Esophagus squamous epithelium (tissue), 5 donors: ENCODE measurements at regions not wholly inside any gene's neighbourhood (a gene's known extent, or its start where the extent isn't known, plus 50 kb on each side); places are given as distances from the start of the nearest gene placed in this dataset.

Experiments used
- DNase-seq: peaks from one replicate; lab custom pipeline; 2025; lab: John Stamatoyannopoulos, UW
- H3K27ac ChIP-seq, 4 donors: fragments of 200-600 bp; sonication (generic); one replicate each; pipeline ENCODE4 v1.5.1; 2016 to 2019; ENCODE audit warnings: mild to moderate bottlenecking in 1 of 4
- H3K27me3 ChIP-seq, 4 donors: fragments of 200-600 bp; sonication (generic); 1 replicate in 3 of 4; 2 replicates in 1 of 4; pipeline versions ENCODE4 v1.5.1 to v1.6.0; 2017 to 2021; ENCODE audit warnings: antibody characterized with exemption in 1 of 4
- H3K36me3 ChIP-seq, 3 donors: fragments of 200-600 bp; sonication (generic); one replicate each; pipeline ENCODE4 v1.5.1; 2016 to 2019
- H3K4me1 ChIP-seq, 3 donors: fragments of 200-600 bp; sonication (generic); one replicate each; pipeline ENCODE4 v1.5.1; 2017 to 2019
- H3K4me3 ChIP-seq, 4 donors: fragments of 200-600 bp; sonication (generic); 1 replicate in 3 of 4; 2 replicates in 1 of 4; pipeline ENCODE4 v1.5.1; 2016 to 2019; ENCODE audit warnings: mild to moderate bottlenecking in 2 of 4, moderate library complexity in 1 of 4
- H3K9me3 ChIP-seq, 3 donors: fragments of 200-600 bp; sonication (generic); one replicate each; pipeline ENCODE4 v1.5.1; 2016 to 2019
- CTCF ChIP-seq, 6 experiments: fragments of 450-650 bp in 4 of 6; fragments of 200-600 bp in 2 of 6; sonication (generic) in 2 of 6; IDR thresholded peaks; one replicate each; pipeline ENCODE4 v1.5.1; 2016 to 2019; ENCODE audit warnings: antibody characterized with exemption in 6 of 6, mild to moderate bottlenecking in 4 of 6, moderate library complexity in 4 of 6
- POLR2A ChIP-seq, 4 donors: fragments of 450-650 bp; IDR thresholded peaks; one replicate each; pipeline ENCODE4 v1.6.1; 2017; ENCODE audit warnings: antibody characterized with exemption in 4 of 4, mild to moderate bottlenecking in 4 of 4, moderate library complexity in 3 of 4
- WGBS, 2 donors: methylation state at CpG; one replicate each; pipeline ENCODE4 v1.1.5; 2018; 5-methylcytosine and 5-hydroxymethylcytosine counted together
- intact Hi-C: fragments of 100-400 bp; cut with DNase I; formaldehyde crosslinking; loops from one replicate; pipeline ENCODE4 v1.15.0; 2022
- donor health status: DM: yes; HTN: yes; CAD: no.

GRCh38 chr16:65688301-65688700 is 566.4 kb upstream of the CDH11 start:
- H3K4me3 ChIP-seq: no peak overlapping the region
- intact Hi-C loops: no loop called here
- no peaks in the 10 kb centered on the region for H3K27me3 ChIP-seq
- DNase-seq: no peak
- no peaks in the 10 kb centered on the region for H3K4me1 ChIP-seq
- no peaks in the 10 kb centered on the region for H3K36me3 ChIP-seq
- TF ChIP-seq POLR2A (IDR thresholded peaks at IDR 0.05) (no peak), CTCF (IDR thresholded peaks at IDR 0.05) (no peak)
- H3K9me3 ChIP-seq: no peaks in the 10 kb centered on the region
- 80 to 95% methylated on average over 1 of the region's 1 CpG for WGBS, 2 donors
- H3K27ac ChIP-seq: no peak overlapping the region

- Histone ChIP-seq H3K27me3 (no peaks in the 10 kb centered on the region), H3K9me3 (no peaks in the 10 kb centered on the region), H3K4me3 (no peak overlapping the region), H3K36me3 (no peaks in the 10 kb centered on the region), H3K4me1 (no peaks in the 10 kb centered on the region), H3K27ac (no peak overlapping the region)
- intact Hi-C loops: no loop called here
- no peak for TF ChIP-seq POLR2A (IDR thresholded peaks at IDR 0.05)
- TF ChIP-seq CTCF (IDR thresholded peaks at IDR 0.05): peak in 1 of 6 experiments; percentile 40
- no peak for DNase-seq
Observed at GRCh38 chr16:65684230-65684629, 562.4 kb upstream of the CDH11 start.

- intact Hi-C loops: no loop called here
- Histone ChIP-seq H3K9me3 (no peaks in the 10 kb centered on the region), H3K4me3 (no peak overlapping the region), H3K36me3 (no peaks in the 10 kb centered on the region), H3K27me3 (no peaks in the 10 kb centered on the region), H3K27ac (no peak overlapping the region), H3K4me1 (no peaks in the 10 kb centered on the region)
- TF ChIP-seq CTCF (IDR thresholded peaks at IDR 0.05) (no peak), POLR2A (IDR thresholded peaks at IDR 0.05) (no peak)
- 54 to 76% methylated on average over 2 to 3 of the region's 4 CpGs for WGBS, 2 donors
- DNase-seq: no peak
Observed at GRCh38 chr16:65681406-65681805, 559.5 kb upstream of the CDH11 start.

GRCh38 chr16:65679785-65680184 is 557.9 kb upstream of the CDH11 start:
- intact Hi-C loops: no loop called here
- H3K27ac ChIP-seq: no peak overlapping the region
- TF ChIP-seq CTCF (IDR thresholded peaks at IDR 0.05) (no peak), POLR2A (IDR thresholded peaks at IDR 0.05) (no peak)
- no peaks in the 10 kb centered on the region for H3K27me3 ChIP-seq
- H3K4me1 ChIP-seq: no peaks in the 10 kb centered on the region
- no peak for DNase-seq
- H3K9me3 ChIP-seq: no peaks in the 10 kb centered on the region
- no peak overlapping the region for H3K4me3 ChIP-seq
- WGBS, 2 donors: 70 to 71% methylated on average over 5 of the region's 5 CpGs
- H3K36me3 ChIP-seq: no peaks in the 10 kb centered on the region

GRCh38 chr16:65675161-65675560 is 553.3 kb upstream of the CDH11 start:
- Histone ChIP-seq H3K27ac (no peak overlapping the region), H3K27me3 (no peaks in the 10 kb centered on the region), H3K4me1 (no peaks in the 10 kb centered on the region), H3K9me3 (no peaks in the 10 kb centered on the region), H3K4me3 (no peak overlapping the region), H3K36me3 (no peaks in the 10 kb centered on the region)
- DNase-seq: no peak
- TF ChIP-seq POLR2A (IDR thresholded peaks at IDR 0.05) (no peak), CTCF (IDR thresholded peaks at IDR 0.05) (no peak)
- WGBS, 2 donors: 30 to 43% methylated on average over 1 of the region's 1 CpG
- intact Hi-C loops: no loop called here
